IMR-90 (cell line): ENCODE measurements at regions not wholly inside any gene's neighbourhood (a gene's known extent, or its start where the extent isn't known, plus 50 kb on each side); places are given as distances from the start of the nearest gene placed in this dataset.
"Not testable (repeated sequence)": the region's sequence is repeated elsewhere in the genome, so short reads cannot be mapped to it uniquely, and the experiment has no call there.

Experiments used
- ATAC-seq: fragments of 200-7000 bp; cut with Tn5 transposase; 2 replicates; pipeline ENCODE4 v1.9.1; 2020; ENCODE audit warnings: low read depth, mild to moderate bottlenecking, moderate library complexity
- BruUV-seq: library from RNA; stranded (reverse); fragments of 400-500 nt; replicated peaks from 2 replicates; lab custom pipeline; 2021; lab: Mats Ljungman, UMichigan
- CTCF ChIA-PET: fragments of 300-600 bp; formaldehyde crosslinking; extraction: SDS; loops from one replicate; lab custom pipeline; 2021; ENCODE audit warnings: antibody characterized with exemption; lab: Yijun Ruan, JAX
- POLR2A ChIA-PET: fragments of 300-600 bp; sonication (Branson Sonifier 250); formaldehyde crosslinking; loops from one replicate; lab custom pipeline; 2022; ENCODE audit warnings: antibody characterized with exemption; ENCODE audit not compliant: unreplicated experiment; lab: Charles Lee
- DNase-seq: peaks from one replicate; pipeline ENCODE4 v3.0.0; 2013
- H2AFZ ChIP-seq: replicated peaks from 2 replicates; pipeline ENCODE3; 2013; ENCODE audit warnings: low read length, mild to moderate bottlenecking; ENCODE audit not compliant: poor library complexity
- H2AK5ac ChIP-seq: 2 replicates; pipeline ENCODE4 v1.6.1; 2013; ENCODE audit warnings: low read depth, low read length, inconsistent platforms
- H2AK9ac ChIP-seq: replicated peaks from 2 replicates; pipeline ENCODE3; 2013; ENCODE audit warnings: mild to moderate bottlenecking, low read depth, low read length, moderate library complexity; ENCODE audit not compliant: poor library complexity
- H2BK120ac ChIP-seq: 2 replicates; pipeline ENCODE4 v1.6.1; 2013; ENCODE audit warnings: low read depth, low read length, inconsistent platforms
- H2BK15ac ChIP-seq: 3 replicates; pipeline ENCODE4 v1.6.1; 2013; ENCODE audit warnings: low read depth, low read length, inconsistent platforms
- H2BK20ac ChIP-seq: 2 replicates; pipeline ENCODE4 v1.6.1; 2013; ENCODE audit warnings: low read depth, mild to moderate bottlenecking, inconsistent platforms, low read length, moderate library complexity
- H2BK5ac ChIP-seq: 2 replicates; pipeline ENCODE4 v1.6.1; 2013; ENCODE audit warnings: mild to moderate bottlenecking, low read depth, low read length, inconsistent platforms; ENCODE audit not compliant: poor library complexity, severe bottlenecking
- H3K14ac ChIP-seq: replicated peaks from 2 replicates; pipeline ENCODE4 v1.6.1; 2013; ENCODE audit warnings: low read depth, low read length, inconsistent platforms
- H3K18ac ChIP-seq: 2 replicates; pipeline ENCODE4 v1.6.1; 2013; ENCODE audit warnings: low read depth, low read length, control low read depth
- H3K23ac ChIP-seq: 2 replicates; pipeline ENCODE4 v1.6.1; 2013; ENCODE audit warnings: low read depth, low read length, inconsistent platforms
- H3K27ac ChIP-seq: 2 replicates; pipeline ENCODE4 v1.5.1; 2013; ENCODE audit warnings: mild to moderate bottlenecking, control low read depth, low read length; ENCODE audit not compliant: insufficient read depth
- H3K27me3 ChIP-seq: 2 replicates; pipeline ENCODE4 v1.6.1; 2013; ENCODE audit warnings: low read length; ENCODE audit not compliant: control insufficient read depth, insufficient read depth
- H3K36me3 ChIP-seq: 2 replicates; pipeline ENCODE4 v1.6.1; 2013; ENCODE audit warnings: low read length, mixed read lengths; ENCODE audit not compliant: control insufficient read depth, insufficient read depth
- H3K4ac ChIP-seq: 2 replicates; pipeline ENCODE4 v1.6.1; 2013; ENCODE audit warnings: low read depth, low read length, inconsistent platforms
- H3K4me1 ChIP-seq: 2 replicates; pipeline ENCODE4 v1.6.1; 2013; ENCODE audit warnings: low read length, mixed read lengths; ENCODE audit not compliant: control insufficient read depth, insufficient read depth
- H3K4me2 ChIP-seq: 2 replicates; pipeline ENCODE4 v1.6.1; 2013; ENCODE audit warnings: low read depth, mild to moderate bottlenecking, control low read depth, low read length, moderate library complexity
- H3K4me3 ChIP-seq: 2 replicates; pipeline ENCODE4 v1.5.1; 2013; ENCODE audit warnings: low read depth, mild to moderate bottlenecking, control low read depth, low read length, moderate library complexity; ENCODE audit not compliant: insufficient read depth
- H3K56ac ChIP-seq: 2 replicates; pipeline ENCODE4 v1.6.1; 2013; ENCODE audit warnings: low read length, inconsistent platforms; ENCODE audit not compliant: insufficient read depth; ENCODE audit errors: extremely low read depth
- H3K79me1 ChIP-seq, 2 experiments: 2 replicates each; pipeline ENCODE4 v1.6.1; 2013; ENCODE audit warnings: low read length in 2 of 2, inconsistent platforms in 1 of 2, low read depth in 1 of 2
- H3K9ac ChIP-seq: 2 replicates; pipeline ENCODE4 v1.6.1; 2013; ENCODE audit warnings: low read depth, low read length, control low read depth
- H3K9me1 ChIP-seq: 2 replicates; pipeline ENCODE4 v1.6.1; 2013; ENCODE audit warnings: low read length, inconsistent platforms; ENCODE audit not compliant: insufficient read depth
- H3K9me3 ChIP-seq: 2 replicates; pipeline ENCODE4 v1.6.1; 2013; ENCODE audit warnings: low read length; ENCODE audit not compliant: control insufficient read depth, insufficient read depth
- H4K20me1 ChIP-seq: 2 replicates; pipeline ENCODE4 v1.6.1; 2013; ENCODE audit warnings: low read length, inconsistent platforms; ENCODE audit not compliant: insufficient read depth
- H4K5ac ChIP-seq: 2 replicates; pipeline ENCODE4 v1.6.1; 2013; ENCODE audit warnings: mild to moderate bottlenecking, low read depth, low read length, control low read depth
- H4K8ac ChIP-seq, 2 experiments: 2 replicates each; pipeline ENCODE4 v1.6.1; 2013; ENCODE audit warnings: low read depth in 2 of 2, low read length in 2 of 2, control low read depth in 1 of 2, inconsistent platforms in 1 of 2
- H4K91ac ChIP-seq: 2 replicates; pipeline ENCODE4 v1.6.1; 2013; ENCODE audit warnings: low read depth, low read length, inconsistent platforms; ENCODE audit not compliant: insufficient read depth
- CHD1 ChIP-seq: IDR thresholded peaks from 2 replicates; pipeline ENCODE4 v1.6.1; 2012; ENCODE audit warnings: low read depth, low read length, improper control_type of control experiment
- MAZ ChIP-seq: IDR thresholded peaks from 2 replicates; pipeline ENCODE4 v1.6.1; 2012; ENCODE audit warnings: low read depth, mild to moderate bottlenecking, low read length, improper control_type of control experiment, moderate library complexity, borderline replicate concordance
- MXI1 ChIP-seq: IDR thresholded peaks from 2 replicates; pipeline ENCODE4 v1.6.1; 2012; ENCODE audit warnings: low read depth, mild to moderate bottlenecking, low read length, moderate library complexity, borderline replicate concordance
- WGBS, 2 experiments: methylation state at CpG; one replicate each; pipeline versions ENCODE4 v1.1.5 to v1.1.7; 2013; ENCODE audit warnings: missing lambda C conversion rate in 2 of 2; ENCODE audit not compliant: insufficient read length in 1 of 2; ENCODE audit errors: extremely low coverage in 2 of 2; 5-methylcytosine and 5-hydroxymethylcytosine counted together
- dilution Hi-C: fragments of 300-500 bp; cut with HindIII; formaldehyde crosslinking; loops from one replicate; pipeline ENCODE4 v1.14.3; 2018; ENCODE audit warnings: low sequenced_read_pairs; ENCODE audit not compliant: unreplicated experiment
- in situ Hi-C: fragments of 300-500 bp; cut with MboI; formaldehyde crosslinking; loops from 3 replicates; pipeline ENCODE4 v1.14.3; 2019; ENCODE audit warnings: low sequenced_read_pairs, inconsistent platforms, mixed read lengths
- intact Hi-C: fragments of 100-400 bp; cut with micrococcal nuclease; formaldehyde crosslinking; loops from 2 replicates; pipeline ENCODE4 v1.10.0; 2022

- dilution Hi-C loops: no loop called here
- H2AK5ac ChIP-seq: no peak overlapping the region
- TF ChIP-seq MXI1 (no peak), MAZ (no peak), CHD1 (no peak)
- no peak overlapping the region for H2BK5ac ChIP-seq
- H3K27me3 ChIP-seq: no peaks in the 10 kb centered on the region
- no peak overlapping the region for H3K23ac ChIP-seq
- H3K14ac ChIP-seq: no peak overlapping the region
- H2BK20ac ChIP-seq: no peak overlapping the region
- no peaks in the 10 kb centered on the region for H3K79me1 ChIP-seq
- no peak overlapping the region for H2BK15ac ChIP-seq
- no peak overlapping the region for H2AK9ac ChIP-seq
- DNase-seq (no peak), ATAC-seq (no peak)
- no peak overlapping the region for H3K9ac ChIP-seq
- in situ Hi-C loops: no loop called here
- H4K91ac ChIP-seq: no peak overlapping the region
- BruUV-seq: no TSS peak
- H3K4ac ChIP-seq: no peak overlapping the region
- no peak overlapping the region for H3K56ac ChIP-seq
- WGBS, 2 experiments: 10% methylated on average over 2 of the region's 8 CpGs; no CpG with 5 or more reads in 1 of the 2 experiments
- H2AFZ ChIP-seq: no peak overlapping the region
- no peak overlapping the region for H3K18ac ChIP-seq
- H3K4me3 ChIP-seq: no peak overlapping the region
- H3K4me2 ChIP-seq: no peak overlapping the region
- H3K27ac ChIP-seq: no peak overlapping the region
- no peak overlapping the region for H4K5ac ChIP-seq
- ChIA-PET CTCF (no interaction called here), POLR2A (interaction anchor here (0.6 kb wide), 1 partner anchor 753 kb away, joined by 3 read pairs; no protein-coding TSS in a partner anchor)
- no peaks in the 10 kb centered on the region for H3K4me1 ChIP-seq
- no peaks in the 10 kb centered on the region for H3K36me3 ChIP-seq
- no peaks in the 10 kb centered on the region for H4K20me1 ChIP-seq
- H3K9me3 ChIP-seq: peaks cover 6% of the 10 kb centered on the region
- H2BK120ac ChIP-seq: no peak overlapping the region
- H4K8ac ChIP-seq: no peak overlapping the region
- H3K9me1 ChIP-seq: no peaks in the 10 kb centered on the region
- intact Hi-C loops: no loop called here
Measured at GRCh38 chr11:114959953-114960505, 281.7 kb downstream of the NXPE2 start.

- H2AK9ac ChIP-seq, dilution Hi-C loops, H3K4me3 ChIP-seq, BruUV-seq, H3K14ac ChIP-seq, ATAC-seq, H3K18ac ChIP-seq, H3K9me1 ChIP-seq, intact Hi-C loops, H2BK5ac ChIP-seq, H2BK120ac ChIP-seq, H2AFZ ChIP-seq, H3K9ac ChIP-seq, H3K27ac ChIP-seq, H3K56ac ChIP-seq, CTCF ChIA-PET, H4K91ac ChIP-seq, in situ Hi-C loops, H3K9me3 ChIP-seq, POLR2A ChIA-PET, DNase-seq, H3K4me2 ChIP-seq, H3K36me3 ChIP-seq, H3K23ac ChIP-seq, H3K4ac ChIP-seq, H3K79me1 ChIP-seq, H3K4me1 ChIP-seq, H4K5ac ChIP-seq, H2AK5ac ChIP-seq, H4K8ac ChIP-seq, H3K27me3 ChIP-seq, H4K20me1 ChIP-seq, H2BK15ac ChIP-seq, H2BK20ac ChIP-seq: not testable (repeated sequence)
- no CpG with 5 or more reads among the region's 21 CpGs for WGBS, 2 experiments
Measured at GRCh38 chr11:114960819-114961218, 282.5 kb downstream of the NXPE2 start.
